PC-3 (cell line): ENCODE measurements at regions not wholly inside any gene's neighbourhood (a gene's known extent, or its start where the extent isn't known, plus 50 kb on each side); places are given as distances from the start of the nearest gene placed in this dataset.

Experiments
- ATAC-seq: fragments of 200-7000 bp; cut with Tn5 transposase; 2 replicates; pipeline ENCODE4 v1.9.1; 2020; ENCODE audit warnings: mild to moderate bottlenecking, moderate library complexity
- BruUV-seq: library from RNA; stranded (reverse); fragments of 400-500 nt; replicated peaks from 2 replicates; lab custom pipeline; 2021; lab: Mats Ljungman, UMichigan
- CTCF ChIA-PET: fragments of 300-600 bp; sonication (Branson Sonifier 250); formaldehyde crosslinking; loops from one replicate; lab custom pipeline; 2022; ENCODE audit warnings: antibody characterized with exemption; lab: Charles Lee
- POLR2A ChIA-PET: fragments of 300-600 bp; sonication (Branson Sonifier 250); formaldehyde crosslinking; loops from one replicate; lab custom pipeline; 2022; ENCODE audit warnings: antibody characterized with exemption; ENCODE audit not compliant: unreplicated experiment; lab: Charles Lee
- DNase-seq: peaks from one replicate; pipeline ENCODE4 v3.0.0-alpha.2; 2015
- H2AFZ ChIP-seq: fragments of 300-600 bp; sonication (generic); 2 replicates; pipeline ENCODE4 v1.6.0; 2016; ENCODE audit warnings: antibody characterized with exemption, low read length
- H3F3A ChIP-seq: fragments of 300-600 bp; sonication (generic); one replicate; pipeline ENCODE4 v1.6.0; 2017; ENCODE audit warnings: antibody characterized with exemption, low read length, control low read depth, mild to moderate bottlenecking; ENCODE audit not compliant: unreplicated experiment
- H3K27ac ChIP-seq: fragments of 300-600 bp; sonication (generic); 2 replicates; pipeline ENCODE4 v1.5.1; 2016; ENCODE audit warnings: mild to moderate bottlenecking, low read length
- H3K27me3 ChIP-seq: fragments of 300-600 bp; sonication (generic); 2 replicates; pipeline ENCODE4 v1.6.1; 2016; ENCODE audit warnings: low read length, mixed read lengths
- H3K36me3 ChIP-seq: fragments of 300-600 bp; sonication (generic); 2 replicates; pipeline ENCODE4 v1.6.1; 2016; ENCODE audit warnings: low read depth, mixed run types, low read length, mixed read lengths
- H3K4me1 ChIP-seq: fragments of 300-600 bp; sonication (generic); 2 replicates; pipeline ENCODE4 v1.5.1; 2016; ENCODE audit warnings: low read length; ENCODE audit not compliant: insufficient read depth
- H3K4me2 ChIP-seq: fragments of 300-600 bp; sonication (generic); 2 replicates; pipeline ENCODE4 v1.6.0; 2016; ENCODE audit warnings: low read length
- H3K4me3 ChIP-seq: fragments of 300-600 bp; sonication (generic); 2 replicates; pipeline ENCODE4 v1.5.1; 2016; ENCODE audit warnings: mild to moderate bottlenecking, low read length, mixed read lengths
- H3K79me2 ChIP-seq: fragments of 300-600 bp; sonication (generic); 2 replicates; pipeline ENCODE4 v1.6.1; 2017; ENCODE audit warnings: low read length, mixed read lengths
- H3K9ac ChIP-seq: fragments of 300-600 bp; sonication (generic); 2 replicates; pipeline ENCODE4 v1.6.0; 2016; ENCODE audit warnings: mild to moderate bottlenecking, low read length
- H3K9me2 ChIP-seq: fragments of 300-600 bp; sonication (generic); replicated peaks from 2 replicates; pipeline ENCODE4 v1.6.1; 2016; ENCODE audit warnings: mixed run types, low read length, mixed read lengths
- H3K9me3 ChIP-seq: fragments of 300-600 bp; sonication (generic); 2 replicates; pipeline ENCODE4 v1.6.1; 2016; ENCODE audit warnings: low read length, mixed read lengths
- H4K20me1 ChIP-seq: fragments of 300-600 bp; sonication (generic); 2 replicates; pipeline ENCODE4 v1.6.1; 2016; ENCODE audit warnings: low read length, mixed read lengths
- EZH2 ChIP-seq: fragments of 300-600 bp; sonication (generic); IDR thresholded peaks from one replicate; pipeline ENCODE4 v1.6.1; 2017; ENCODE audit warnings: antibody characterized with exemption, mild to moderate bottlenecking, low read length; ENCODE audit not compliant: unreplicated experiment
- EZH2phosphoT487 ChIP-seq: fragments of 300-600 bp; sonication (generic); IDR thresholded peaks from 2 replicates; pipeline ENCODE4 v1.6.1; 2018; ENCODE audit warnings: mild to moderate bottlenecking, antibody characterized with exemption, low read length, borderline replicate concordance
- intact Hi-C: fragments of 100-400 bp; cut with micrococcal nuclease; formaldehyde crosslinking; loops from 2 replicates; pipeline ENCODE4 v1.9.0; 2023
- TF ChIP-seq, protein P1 (sequence below): fragments of 300-600 bp; sonication (generic); conservative IDR thresholded peaks from 2 replicates; pipeline ENCODE4 v1.5.1; 2017; ENCODE audit warnings: antibody characterized with exemption, low read depth, mild to moderate bottlenecking, low read length

DNA sequence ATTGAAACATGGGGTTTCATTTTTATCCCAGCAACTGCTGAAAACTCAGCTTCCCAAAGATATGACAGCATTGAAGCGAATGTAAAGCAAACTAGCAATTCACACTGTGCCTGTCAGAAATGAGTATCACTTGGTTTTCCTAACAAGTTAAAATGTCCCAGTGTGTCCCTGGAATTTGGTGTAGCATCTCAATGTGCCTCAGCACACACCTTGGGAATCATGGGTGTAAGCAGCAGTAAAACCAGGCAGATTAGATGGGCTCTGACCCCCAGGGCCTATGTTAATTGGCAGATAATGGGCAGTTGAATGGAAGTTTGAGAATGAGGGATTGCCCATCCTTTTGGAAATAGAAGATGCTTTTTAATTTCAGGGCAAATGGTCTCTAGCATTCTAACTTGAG, 784.9 kb upstream of the LRRC4C start:
- Histone ChIP-seq H3K4me3 (no peak overlapping the region), H3K9ac (no peak overlapping the region), H3K27me3 (no peaks in the 10 kb centered on the region), H4K20me1 (no peaks in the 10 kb centered on the region), H3K4me2 (no peak overlapping the region), H3K36me3 (no peaks in the 10 kb centered on the region), H3F3A (no peaks in the 10 kb centered on the region), H3K9me3 (no peaks in the 10 kb centered on the region), H3K9me2 (no peaks in the 10 kb centered on the region), H3K4me1 (peaks cover 4% of the 10 kb centered on the region), H2AFZ (no peak overlapping the region), H3K79me2 (no peaks in the 10 kb centered on the region), H3K27ac (no peak overlapping the region)
- ChIA-PET POLR2A (no interaction called here), CTCF (no interaction called here)
- no TSS peak for BruUV-seq
- intact Hi-C loops = no loop called here
- TF ChIP-seq EZH2phosphoT487 = no peak
- TF ChIP-seq EZH2 = no peak
- TF ChIP-seq, protein P1, sequence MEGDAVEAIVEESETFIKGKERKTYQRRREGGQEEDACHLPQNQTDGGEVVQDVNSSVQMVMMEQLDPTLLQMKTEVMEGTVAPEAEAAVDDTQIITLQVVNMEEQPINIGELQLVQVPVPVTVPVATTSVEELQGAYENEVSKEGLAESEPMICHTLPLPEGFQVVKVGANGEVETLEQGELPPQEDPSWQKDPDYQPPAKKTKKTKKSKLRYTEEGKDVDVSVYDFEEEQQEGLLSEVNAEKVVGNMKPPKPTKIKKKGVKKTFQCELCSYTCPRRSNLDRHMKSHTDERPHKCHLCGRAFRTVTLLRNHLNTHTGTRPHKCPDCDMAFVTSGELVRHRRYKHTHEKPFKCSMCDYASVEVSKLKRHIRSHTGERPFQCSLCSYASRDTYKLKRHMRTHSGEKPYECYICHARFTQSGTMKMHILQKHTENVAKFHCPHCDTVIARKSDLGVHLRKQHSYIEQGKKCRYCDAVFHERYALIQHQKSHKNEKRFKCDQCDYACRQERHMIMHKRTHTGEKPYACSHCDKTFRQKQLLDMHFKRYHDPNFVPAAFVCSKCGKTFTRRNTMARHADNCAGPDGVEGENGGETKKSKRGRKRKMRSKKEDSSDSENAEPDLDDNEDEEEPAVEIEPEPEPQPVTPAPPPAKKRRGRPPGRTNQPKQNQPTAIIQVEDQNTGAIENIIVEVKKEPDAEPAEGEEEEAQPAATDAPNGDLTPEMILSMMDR = no peak
- DNase-seq (no peak), ATAC-seq (no peak)

DNA sequence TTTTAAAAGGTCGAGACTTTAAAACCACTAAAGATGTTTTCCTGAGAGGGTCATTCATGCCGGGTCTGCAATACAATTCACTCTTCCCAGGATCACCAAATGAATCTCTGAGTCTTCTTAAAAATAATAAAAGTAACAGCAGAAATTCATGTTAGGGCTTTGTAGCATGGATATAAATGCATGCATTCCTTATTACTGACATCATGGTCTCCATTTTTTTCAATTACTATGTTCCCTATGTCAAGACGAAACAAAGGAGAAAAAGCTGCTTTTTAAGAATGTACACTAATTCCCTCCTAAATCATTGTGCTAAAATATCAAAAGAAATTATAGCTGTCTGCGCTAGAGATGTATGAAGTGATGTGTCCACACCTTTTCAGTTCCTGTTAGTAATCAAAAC, 789.9 kb upstream of the LRRC4C start:
- Histone ChIP-seq H2AFZ (peak overlapping the region; percentile 30), H3K4me3 (no peak overlapping the region), H3K4me1 (no peaks in the 10 kb centered on the region), H4K20me1 (no peaks in the 10 kb centered on the region), H3K9me3 (0 out of 2 replicates have a peak, but pooled peaks cover 4% of the 10 kb centered on the region), H3K4me2 (peak overlapping the region; percentile 12; the same call in 1 of the 2 replicates), H3K9ac (no peak overlapping the region), H3K79me2 (no peaks in the 10 kb centered on the region), H3K27me3 (no peaks in the 10 kb centered on the region), H3K9me2 (no peaks in the 10 kb centered on the region), H3K27ac (no peak overlapping the region), H3F3A (no peaks in the 10 kb centered on the region), H3K36me3 (no peaks in the 10 kb centered on the region)
- intact Hi-C loops = no loop called here
- TF ChIP-seq EZH2phosphoT487 = no peak
- no peak for TF ChIP-seq EZH2
- TF ChIP-seq, protein P1 = no peak
- CTCF ChIA-PET = no interaction called here
- no peak for ATAC-seq
- no TSS peak for BruUV-seq
- POLR2A ChIA-PET = no interaction called here
- no peak for DNase-seq

DNA sequence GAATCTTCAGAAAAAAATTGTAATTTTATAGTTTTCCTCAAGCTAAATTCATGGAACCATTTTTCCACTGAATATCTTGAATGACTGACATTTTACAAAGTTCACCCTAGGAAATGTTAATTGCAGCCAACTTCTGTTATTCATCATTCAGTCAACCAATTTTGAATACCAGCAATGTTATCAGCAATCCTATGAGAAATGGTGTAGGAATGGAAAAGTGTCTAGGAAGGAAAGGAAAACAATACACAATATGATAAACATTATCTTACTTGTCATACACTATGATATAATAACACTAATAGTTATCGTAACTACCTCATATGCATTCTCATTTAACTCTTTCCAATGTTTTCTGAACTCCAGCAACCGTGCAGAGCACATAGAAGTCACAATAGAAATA, 790.5 kb upstream of the LRRC4C start:
- DNase-seq (no peak), ATAC-seq (no peak)
- H3K4me3 ChIP-seq = no peak overlapping the region
- TF ChIP-seq EZH2phosphoT487 (no peak), EZH2 (no peak)
- TF ChIP-seq, protein P1 = no peak
- intact Hi-C loops = no loop called here
- H3K9ac ChIP-seq = no peak overlapping the region
- H3K9me2 ChIP-seq = no peaks in the 10 kb centered on the region
- no peaks in the 10 kb centered on the region for H3K4me1 ChIP-seq
- ChIA-PET POLR2A (no interaction called here), CTCF (no interaction called here)
- no TSS peak for BruUV-seq
- no peaks in the 10 kb centered on the region for H3K36me3 ChIP-seq
- peak overlapping the region; percentile 12; the same call in 1 of the 2 replicates for H3K4me2 ChIP-seq
- peak overlapping the region; percentile 30 for H2AFZ ChIP-seq
- H3K27me3 ChIP-seq = no peaks in the 10 kb centered on the region
- no peak overlapping the region for H3K27ac ChIP-seq
- H3F3A ChIP-seq = no peaks in the 10 kb centered on the region
- H3K79me2 ChIP-seq = no peaks in the 10 kb centered on the region
- H4K20me1 ChIP-seq = no peaks in the 10 kb centered on the region
- 0 out of 2 replicates have a peak, but pooled peaks cover 4% of the 10 kb centered on the region for H3K9me3 ChIP-seq
